ENCODE measurements at regions not wholly inside any gene's neighbourhood (a gene's known extent, or its start where the extent isn't known, plus 50 kb on each side); places are given as distances from the start of the nearest gene placed in this dataset.
A peak's percentile ranks its signal among the peaks of the same experiment; 100 is the strongest.
"Not testable (repeated sequence)": the region's sequence is repeated elsewhere in the genome, so short reads cannot be mapped to it uniquely, and the experiment has no call there.

DNA sequence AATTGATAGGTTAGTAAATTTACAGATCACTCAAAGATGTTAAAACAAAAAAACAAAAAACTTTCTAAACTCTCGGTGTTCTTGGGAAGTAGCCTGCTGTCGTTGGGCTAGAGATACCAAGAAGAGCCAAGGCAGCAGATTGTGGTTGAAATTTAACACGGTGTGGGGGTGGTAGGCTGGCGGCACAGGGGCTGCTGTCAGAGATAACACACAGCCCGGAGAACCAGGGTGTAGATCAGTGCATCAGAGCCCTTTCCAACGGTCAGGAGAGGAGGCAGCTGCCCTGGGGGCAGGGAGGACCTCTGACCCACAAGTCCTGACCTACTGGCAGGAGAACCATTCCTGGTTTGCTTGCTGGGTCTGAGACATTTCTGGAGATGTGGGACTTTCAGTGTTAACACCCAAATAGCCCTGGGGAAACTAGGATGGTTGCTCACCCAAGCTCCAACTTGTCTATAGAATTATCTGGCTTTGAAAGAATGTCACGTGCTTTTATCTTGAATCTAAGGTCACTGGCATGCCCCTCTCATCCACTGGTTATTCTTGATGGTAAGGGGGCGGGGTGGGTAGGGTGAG, 205.2 kb upstream of the PLGLB2 start:
- H3K9me3 ChIP-seq; DNase-seq; intact Hi-C loops (cut with DNase I; ENCODE audit: low total_unique reads); H3K4me3 ChIP-seq; H3K4me1 ChIP-seq; in situ Hi-C loops (cut with MboI; ENCODE audit: low sequenced_read_pairs in 4 of 4); H3K27me3 ChIP-seq; ATAC-seq; H3K36me3 ChIP-seq; H3K27ac ChIP-seq: not testable (repeated sequence)

DNA sequence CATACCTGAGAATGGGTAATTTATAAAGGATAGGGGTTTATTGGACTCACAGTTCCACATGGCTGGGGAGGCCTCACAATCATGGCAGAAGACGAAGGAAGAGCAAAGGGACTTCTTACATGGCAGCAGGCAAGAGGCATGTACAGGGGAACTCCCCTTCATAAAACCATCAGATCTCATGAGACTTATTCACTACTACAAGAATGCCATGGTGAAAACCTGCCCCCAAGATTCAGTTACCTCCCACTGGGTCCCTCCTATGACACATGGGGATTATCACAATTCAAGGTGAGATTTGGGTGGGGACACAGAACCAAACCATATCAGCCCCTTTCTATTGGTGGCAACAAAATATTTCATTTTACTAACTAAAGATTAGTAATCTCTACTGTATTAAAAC, 204.1 kb upstream of the PLGLB2 start:
- intact Hi-C loops (cut with DNase I; ENCODE audit: low total_unique reads); DNase-seq: not testable (repeated sequence)

DNA sequence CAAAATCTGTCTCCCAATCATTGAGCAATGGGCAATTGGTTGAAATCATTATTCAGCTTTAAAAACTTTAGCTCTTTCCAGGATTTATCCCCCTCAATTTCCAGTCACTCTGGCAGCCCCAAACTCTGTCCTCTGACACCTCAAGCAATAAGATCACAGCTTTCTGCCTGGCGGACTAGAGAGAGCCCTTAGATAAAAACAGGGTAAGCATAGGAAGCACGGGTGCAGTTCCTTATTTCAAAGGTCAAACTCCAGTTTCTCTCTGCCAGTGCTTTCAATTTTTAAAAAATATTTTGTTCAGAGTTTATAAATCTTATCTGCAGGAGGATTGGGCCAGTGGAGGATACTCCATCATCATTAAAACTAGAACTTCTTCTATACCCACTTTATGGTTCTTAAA, 200.8 kb upstream of the PLGLB2 start:
- H3K4me1 ChIP-seq; H3K9me3 ChIP-seq; H3K36me3 ChIP-seq; DNase-seq; H3K27me3 ChIP-seq; H3K27ac ChIP-seq; in situ Hi-C loops (cut with MboI; ENCODE audit: low sequenced_read_pairs in 4 of 4); ATAC-seq; H3K4me3 ChIP-seq; intact Hi-C loops (cut with DNase I; ENCODE audit: low total_unique reads): not testable (repeated sequence)

More for the DNA sequence above, 204.1 kb upstream of the PLGLB2 start:
- in situ Hi-C loops (cut with MboI; ENCODE audit: low sequenced_read_pairs in 4 of 4); H3K27me3 ChIP-seq; H3K36me3 ChIP-seq; H3K9me3 ChIP-seq; H3K27ac ChIP-seq; ATAC-seq; H3K4me1 ChIP-seq; H3K4me3 ChIP-seq: not testable (repeated sequence)

DNA sequence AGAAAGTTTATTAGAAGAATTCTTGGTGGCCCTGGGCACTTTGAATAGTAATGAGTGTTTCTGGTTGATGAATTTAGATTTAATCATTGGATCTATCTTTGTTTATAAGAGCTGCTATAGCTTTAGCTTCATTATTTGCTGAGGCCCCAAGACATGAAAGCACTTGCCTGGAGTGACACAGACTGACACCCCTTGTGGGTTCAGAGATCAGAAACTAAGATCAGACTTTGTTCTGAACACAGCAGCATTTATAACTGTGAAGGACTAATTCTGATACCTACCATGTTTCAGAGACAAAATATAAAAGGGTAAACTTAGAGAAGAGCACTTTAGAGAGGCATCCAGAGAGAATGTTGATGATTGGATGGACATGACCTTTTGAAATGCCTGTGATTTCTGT, 199.9 kb upstream of the PLGLB2 start:
- ATAC-seq; DNase-seq; in situ Hi-C loops (cut with MboI; ENCODE audit: low sequenced_read_pairs in 4 of 4); H3K27ac ChIP-seq; H3K4me1 ChIP-seq; H3K36me3 ChIP-seq; H3K4me3 ChIP-seq; H3K9me3 ChIP-seq; intact Hi-C loops (cut with DNase I; ENCODE audit: low total_unique reads); H3K27me3 ChIP-seq: not testable (repeated sequence)

DNA sequence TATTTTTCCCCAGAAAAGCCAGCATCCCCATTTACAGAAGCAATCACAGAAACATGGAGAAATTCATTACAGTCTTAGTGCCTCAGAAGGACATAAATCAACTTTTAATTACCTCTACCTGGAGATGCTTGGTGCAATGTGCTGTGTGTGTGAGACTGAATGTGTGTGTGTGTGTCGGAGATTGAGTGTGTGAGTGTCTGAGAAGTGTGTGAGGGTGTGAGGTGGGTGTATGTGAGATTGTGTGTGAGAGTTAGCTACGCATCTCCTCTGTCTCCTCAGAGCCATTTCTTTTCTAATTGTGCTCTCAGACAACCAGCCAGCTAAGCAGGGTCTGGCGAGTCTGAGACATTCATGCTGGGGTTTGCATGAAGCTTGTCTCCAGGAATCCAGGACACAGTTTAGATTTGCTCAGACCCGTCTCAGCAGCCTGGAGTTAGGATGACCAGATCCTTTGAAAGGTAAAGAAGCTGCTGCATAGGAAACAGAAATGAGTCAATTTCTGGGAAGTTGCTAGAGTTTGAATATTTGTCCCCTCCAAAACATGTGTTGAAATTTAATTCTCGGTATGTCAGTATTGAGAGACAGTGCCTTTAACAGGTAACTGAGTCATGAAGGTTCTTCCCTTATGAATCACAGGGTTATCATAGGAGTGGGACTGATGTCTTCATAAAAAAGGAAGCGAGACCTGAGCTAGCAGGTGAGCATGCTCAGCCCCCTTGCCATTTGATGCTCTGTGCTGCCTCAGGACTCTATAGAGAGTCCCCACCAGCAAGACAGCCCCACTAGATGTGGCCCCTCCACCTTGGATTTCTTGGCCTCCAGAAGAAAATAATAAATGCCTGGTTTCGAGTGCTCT, 199.0 kb upstream of the PLGLB2 start:
- H3K9me3 ChIP-seq; H3K36me3 ChIP-seq; H3K4me3 ChIP-seq; H3K27me3 ChIP-seq; DNase-seq; ATAC-seq; H3K27ac ChIP-seq; in situ Hi-C loops (cut with MboI; ENCODE audit: low sequenced_read_pairs in 4 of 4); intact Hi-C loops (cut with DNase I; ENCODE audit: low total_unique reads); H3K4me1 ChIP-seq: not testable (repeated sequence)

DNA sequence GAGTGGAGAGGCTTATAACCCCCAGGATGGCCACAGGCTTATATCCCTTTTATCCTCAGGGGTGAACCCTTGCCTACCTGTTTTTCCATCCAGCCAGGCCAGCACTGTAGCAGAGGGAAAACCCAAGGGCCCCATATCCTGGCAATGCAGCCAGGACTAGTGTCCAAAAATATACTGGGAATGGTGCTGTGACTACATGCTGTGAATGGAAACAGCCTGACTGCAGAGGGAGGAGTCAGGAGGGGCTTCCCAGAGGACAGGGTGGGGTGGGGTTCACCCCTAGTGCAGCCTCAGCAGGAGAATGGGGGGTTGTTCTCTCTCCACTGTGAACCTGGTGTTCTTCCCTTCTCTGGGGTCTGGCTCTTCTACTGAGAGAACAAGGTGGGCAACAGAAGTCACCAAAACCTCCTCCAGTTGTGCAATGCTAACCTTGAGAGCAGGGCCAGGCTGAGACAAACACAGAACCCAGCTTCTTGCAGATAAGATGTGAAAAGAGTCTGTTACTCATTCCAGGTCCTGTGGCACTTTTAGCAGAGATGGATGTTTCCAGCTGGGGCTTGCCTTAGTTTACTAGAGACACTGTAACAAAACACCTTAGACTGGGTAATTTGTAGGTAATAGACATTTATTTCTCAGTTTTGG, 198.2 kb upstream of the PLGLB2 start:
- DNase-seq; H3K27ac ChIP-seq; H3K36me3 ChIP-seq; intact Hi-C loops (cut with DNase I; ENCODE audit: low total_unique reads); in situ Hi-C loops (cut with MboI; ENCODE audit: low sequenced_read_pairs in 4 of 4); H3K4me1 ChIP-seq; ATAC-seq; H3K4me3 ChIP-seq; H3K27me3 ChIP-seq; H3K9me3 ChIP-seq: not testable (repeated sequence)

DNA sequence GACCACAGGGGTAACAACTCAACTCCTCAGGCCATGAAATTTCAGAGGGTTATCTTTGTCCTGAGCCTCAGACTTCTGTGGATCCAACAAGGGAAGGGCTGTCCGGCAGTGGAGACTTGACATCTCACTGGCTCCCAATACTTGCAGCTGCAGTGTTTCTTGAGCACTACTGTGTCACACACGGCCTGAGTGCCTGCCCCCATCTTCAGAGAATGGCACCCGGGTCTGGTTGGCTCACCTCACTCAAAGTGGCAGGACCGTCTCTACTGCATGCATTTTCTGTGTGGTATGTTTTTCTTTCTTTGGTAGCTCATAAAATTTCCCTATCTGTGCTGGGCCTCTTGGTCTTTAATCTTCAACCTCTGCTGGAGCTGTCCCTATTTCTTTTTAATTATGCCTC, 193.2 kb upstream of the PLGLB2 start:
- intact Hi-C loops (cut with DNase I; ENCODE audit: low total_unique reads); H3K27ac ChIP-seq; H3K36me3 ChIP-seq; DNase-seq; in situ Hi-C loops (cut with MboI; ENCODE audit: low sequenced_read_pairs in 4 of 4); H3K27me3 ChIP-seq; H3K4me1 ChIP-seq; H3K9me3 ChIP-seq; ATAC-seq; H3K4me3 ChIP-seq: not testable (repeated sequence)

DNA sequence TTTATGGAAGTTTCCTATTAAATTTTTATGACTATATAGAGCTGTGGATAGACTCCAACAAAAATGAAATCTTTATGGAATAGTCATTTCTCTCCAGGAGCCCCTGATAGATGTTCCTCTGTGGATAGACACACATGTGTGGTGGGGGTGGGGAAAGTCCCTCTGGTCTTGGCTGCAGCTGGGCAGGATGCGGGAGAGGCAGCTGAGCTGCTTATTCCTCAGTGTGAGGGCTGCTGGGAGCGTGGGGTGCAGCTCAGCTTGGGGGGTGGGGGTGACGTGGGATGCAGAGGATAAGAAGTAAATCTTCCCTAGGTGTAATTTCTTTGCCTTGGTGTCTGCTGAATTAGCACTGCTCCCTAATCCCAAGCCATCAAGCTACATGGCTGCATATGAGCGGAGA, 192.8 kb upstream of the PLGLB2 start:
- in situ Hi-C loops (cut with MboI; ENCODE audit: low sequenced_read_pairs in 4 of 4); ATAC-seq; intact Hi-C loops (cut with DNase I; ENCODE audit: low total_unique reads): not testable (repeated sequence)

DNA sequence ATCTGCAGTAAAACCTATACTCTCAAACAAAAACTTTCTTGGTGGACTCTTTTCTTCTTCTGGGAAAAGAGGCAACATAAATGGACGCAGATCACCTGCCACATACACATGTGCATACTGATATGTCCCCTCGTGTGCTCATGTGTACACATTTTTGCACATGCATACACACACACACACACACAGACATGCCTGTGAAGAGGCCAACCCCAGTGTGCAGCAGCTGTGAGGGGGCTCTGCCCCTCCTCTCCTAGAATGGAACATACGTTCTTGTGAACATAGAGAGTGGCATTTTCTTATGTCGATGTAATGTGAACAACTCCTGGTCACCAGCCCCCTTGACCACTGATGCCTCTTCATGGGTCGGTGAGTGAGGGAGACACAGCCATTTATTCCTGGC, 188.9 kb upstream of the PLGLB2 start:
- in situ Hi-C loops (cut with MboI; ENCODE audit: low sequenced_read_pairs in 4 of 4); H3K9me3 ChIP-seq; H3K4me1 ChIP-seq; H3K36me3 ChIP-seq; DNase-seq; H3K4me3 ChIP-seq; H3K27me3 ChIP-seq; intact Hi-C loops (cut with DNase I; ENCODE audit: low total_unique reads); H3K27ac ChIP-seq: not testable (repeated sequence)
- peak in 1 of 2 donors; percentile 23 for ATAC-seq

More for the DNA sequence above, 192.8 kb upstream of the PLGLB2 start:
- H3K4me3 ChIP-seq, H3K27ac ChIP-seq, H3K27me3 ChIP-seq, H3K4me1 ChIP-seq, DNase-seq, H3K36me3 ChIP-seq, H3K9me3 ChIP-seq: not testable (repeated sequence)

DNA sequence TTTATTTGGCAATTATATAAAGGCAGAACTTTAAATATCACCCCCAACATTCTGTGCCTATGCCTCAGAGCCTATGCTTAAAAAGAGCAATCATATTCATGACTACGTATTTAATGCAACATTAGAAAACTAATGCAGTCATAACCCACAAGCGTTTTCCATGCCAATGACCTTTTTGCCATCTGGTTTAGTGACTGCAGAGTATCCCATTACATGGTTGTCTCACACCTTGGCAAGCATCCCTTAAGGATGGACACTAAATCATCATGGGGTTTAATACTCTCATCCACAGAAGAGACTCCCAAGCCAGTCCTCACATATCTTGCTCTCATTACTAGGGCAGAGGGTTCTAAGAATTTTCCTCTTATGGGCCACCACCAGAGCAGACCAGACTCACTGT, 188.2 kb upstream of the PLGLB2 start:
- not testable (repeated sequence) for H3K4me1 ChIP-seq

DNA sequence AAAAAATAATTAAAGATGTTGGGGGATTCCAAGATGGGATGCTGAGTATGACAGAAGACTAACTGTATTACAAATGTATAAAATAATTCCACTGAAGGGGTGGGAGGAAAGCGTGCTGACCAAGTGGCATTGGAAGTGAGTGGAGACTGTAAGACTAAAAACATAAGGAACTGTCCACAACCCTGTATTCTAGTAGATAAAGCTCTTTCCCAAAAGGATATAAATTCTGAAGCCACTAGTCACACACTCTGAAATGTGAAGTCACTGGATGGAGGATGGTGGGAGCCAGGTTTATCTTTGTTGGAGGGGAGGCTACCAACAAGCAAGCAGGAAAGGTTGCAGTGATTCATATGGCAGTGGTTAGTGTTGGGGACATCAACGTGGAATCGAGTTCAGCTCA, 182.8 kb upstream of the PLGLB2 start:
- DNase-seq; H3K36me3 ChIP-seq; H3K9me3 ChIP-seq; H3K27ac ChIP-seq; H3K4me3 ChIP-seq; H3K4me1 ChIP-seq; ATAC-seq; H3K27me3 ChIP-seq; in situ Hi-C loops (cut with MboI; ENCODE audit: low sequenced_read_pairs in 4 of 4); intact Hi-C loops (cut with DNase I; ENCODE audit: low total_unique reads): not testable (repeated sequence)

More for the DNA sequence above, 188.2 kb upstream of the PLGLB2 start:
- in situ Hi-C loops (cut with MboI; ENCODE audit: low sequenced_read_pairs in 4 of 4); intact Hi-C loops (cut with DNase I; ENCODE audit: low total_unique reads); H3K36me3 ChIP-seq; H3K4me3 ChIP-seq; H3K9me3 ChIP-seq; H3K27me3 ChIP-seq; DNase-seq; H3K27ac ChIP-seq: not testable (repeated sequence)
- ATAC-seq: peak; percentile 98 to 100

DNA sequence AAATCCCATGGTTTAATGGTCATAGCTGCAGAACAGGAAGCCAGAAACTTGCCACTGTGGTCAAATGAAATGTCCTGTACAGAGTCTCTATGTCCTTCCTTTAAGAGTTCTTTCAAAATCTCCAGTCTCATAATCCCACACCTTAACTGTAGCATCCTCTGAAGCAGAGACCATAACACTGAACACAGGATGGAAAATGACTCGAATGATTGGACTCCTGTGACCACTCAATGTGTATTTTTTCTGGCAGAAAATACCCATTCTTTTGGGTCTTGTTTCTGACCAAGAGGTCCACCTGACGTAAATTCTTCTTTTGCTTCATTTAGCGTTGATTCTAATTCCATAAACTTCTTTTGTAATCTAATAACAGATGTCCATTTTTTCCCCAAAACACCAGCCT, 181.4 kb upstream of the PLGLB2 start:
- H3K4me3 ChIP-seq; H3K36me3 ChIP-seq; H3K9me3 ChIP-seq; ATAC-seq; H3K27me3 ChIP-seq; in situ Hi-C loops (cut with MboI; ENCODE audit: low sequenced_read_pairs in 4 of 4); H3K4me1 ChIP-seq; DNase-seq; intact Hi-C loops (cut with DNase I; ENCODE audit: low total_unique reads); H3K27ac ChIP-seq: not testable (repeated sequence)
